ENCODE measurements at regions not wholly inside any gene's neighbourhood (a gene's known extent, or its start where the extent isn't known, plus 50 kb on each side); places are given as distances from the start of the nearest gene placed in this dataset.

DNA sequence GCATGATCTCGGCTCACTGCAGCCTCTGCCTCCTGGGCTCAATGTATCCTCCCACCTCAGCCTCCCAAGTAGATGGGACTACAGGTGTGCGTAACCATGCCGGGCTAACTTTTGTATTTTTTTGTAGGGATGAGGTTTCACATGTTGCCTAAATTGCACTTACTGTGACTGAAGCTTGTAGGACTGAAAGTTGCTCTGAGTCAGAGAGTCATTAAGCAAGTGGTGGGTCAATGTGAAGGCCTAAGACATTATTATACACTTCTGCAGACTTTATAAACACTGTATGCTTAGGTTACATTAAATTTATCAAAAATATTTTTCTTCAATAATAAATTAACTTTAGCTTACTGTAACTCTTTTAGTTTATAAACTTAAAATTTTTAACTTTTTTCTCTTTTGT lies 170.2 kb downstream of the FAT4 start:
- TF ChIP-seq, protein P1, sequence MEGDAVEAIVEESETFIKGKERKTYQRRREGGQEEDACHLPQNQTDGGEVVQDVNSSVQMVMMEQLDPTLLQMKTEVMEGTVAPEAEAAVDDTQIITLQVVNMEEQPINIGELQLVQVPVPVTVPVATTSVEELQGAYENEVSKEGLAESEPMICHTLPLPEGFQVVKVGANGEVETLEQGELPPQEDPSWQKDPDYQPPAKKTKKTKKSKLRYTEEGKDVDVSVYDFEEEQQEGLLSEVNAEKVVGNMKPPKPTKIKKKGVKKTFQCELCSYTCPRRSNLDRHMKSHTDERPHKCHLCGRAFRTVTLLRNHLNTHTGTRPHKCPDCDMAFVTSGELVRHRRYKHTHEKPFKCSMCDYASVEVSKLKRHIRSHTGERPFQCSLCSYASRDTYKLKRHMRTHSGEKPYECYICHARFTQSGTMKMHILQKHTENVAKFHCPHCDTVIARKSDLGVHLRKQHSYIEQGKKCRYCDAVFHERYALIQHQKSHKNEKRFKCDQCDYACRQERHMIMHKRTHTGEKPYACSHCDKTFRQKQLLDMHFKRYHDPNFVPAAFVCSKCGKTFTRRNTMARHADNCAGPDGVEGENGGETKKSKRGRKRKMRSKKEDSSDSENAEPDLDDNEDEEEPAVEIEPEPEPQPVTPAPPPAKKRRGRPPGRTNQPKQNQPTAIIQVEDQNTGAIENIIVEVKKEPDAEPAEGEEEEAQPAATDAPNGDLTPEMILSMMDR (IDR thresholded peaks at IDR 0.05) = no peak
- no peak for TF ChIP-seq POLR2A (IDR thresholded peaks at IDR 0.05)
